Activated CD8-positive, alpha-beta T cell treated with anti-CD3 and anti-CD28 coated beads for 36 hours (primary cell): ENCODE measurements at regions not wholly inside any gene's neighbourhood (a gene's known extent, or its start where the extent isn't known, plus 50 kb on each side); places are given as distances from the start of the nearest gene placed in this dataset.

Experiments
- ATAC-seq: fragments of 200-7000 bp; cut with Tn5 transposase; one replicate; pipeline ENCODE4 v1.10.0; 2021; ENCODE audit warnings: mild to moderate bottlenecking, moderate library complexity
- CTCF ChIA-PET: fragments of 350-600 bp; sonication (Branson Sonifier 250); formaldehyde crosslinking; loops from one replicate; lab custom pipeline; 2021; ENCODE audit warnings: antibody characterized with exemption; lab: Charles Lee
- POLR2A ChIA-PET: fragments of 350-600 bp; sonication (Branson Sonifier 250); formaldehyde crosslinking; loops from one replicate; lab custom pipeline; 2021; ENCODE audit warnings: antibody characterized with exemption; lab: Charles Lee
- DNase-seq: peaks from one replicate; pipeline ENCODE4 v3.0.0-alpha.2; 2020
- H3K27ac Mint-ChIP-seq: one replicate; pipeline ENCODE4 v1.8.0; 2021; ENCODE audit warnings: mild to moderate bottlenecking, mixed read lengths
- H3K27me3 Mint-ChIP-seq: one replicate; pipeline ENCODE4 v1.8.0; 2021; ENCODE audit warnings: mixed read lengths
- H3K36me3 Mint-ChIP-seq: one replicate; pipeline ENCODE4 v1.8.0; 2021; ENCODE audit warnings: low read depth, mixed read lengths
- H3K4me1 Mint-ChIP-seq: one replicate; pipeline ENCODE4 v1.8.0; 2021; ENCODE audit warnings: low read depth, mixed read lengths
- H3K4me3 Mint-ChIP-seq: one replicate; pipeline ENCODE4 v1.8.0; 2021; ENCODE audit warnings: mild to moderate bottlenecking, moderate library complexity, mixed read lengths
- H3K9me3 Mint-ChIP-seq: one replicate; pipeline ENCODE4 v1.8.0; 2021; ENCODE audit warnings: mixed read lengths
- intact Hi-C: fragments of 100-400 bp; cut with micrococcal nuclease; formaldehyde crosslinking; loops from one replicate; pipeline ENCODE4 v1.10.0; 2022
- TF ChIP-seq, protein P1 (sequence below): fragments of 200-600 bp; IDR thresholded peaks from one replicate; pipeline ENCODE4 v1.8.0; 2022; ENCODE audit warnings: antibody characterized with exemption, mild to moderate bottlenecking

DNA sequence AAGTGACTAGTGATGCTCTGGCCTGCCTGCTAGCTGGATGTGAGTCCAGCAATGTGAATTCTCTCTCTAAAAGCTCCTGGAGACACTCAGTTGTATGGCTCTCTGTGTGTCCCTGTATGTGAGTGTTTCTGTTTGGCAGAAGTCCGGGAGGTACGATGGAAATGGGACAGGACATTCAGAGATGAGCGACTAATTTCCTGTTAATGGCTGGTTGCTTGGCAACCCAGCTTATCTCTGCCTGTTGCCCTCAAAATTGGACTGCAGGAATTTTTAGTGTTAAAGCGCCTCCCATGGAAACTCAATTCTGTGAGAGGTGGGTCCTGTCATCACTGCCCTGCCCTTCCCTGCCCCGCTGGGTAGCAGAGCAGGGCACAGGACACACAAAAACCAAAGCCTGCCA lies 136.8 kb upstream of the LRFN2 start:
- ChIA-PET POLR2A (no interaction called here), CTCF (no interaction called here)
- no peak for DNase-seq
- peaks cover 10% of the 10 kb centered on the region for H3K4me1 Mint-ChIP-seq
- no peak overlapping the region for H3K27ac Mint-ChIP-seq
- H3K27me3 Mint-ChIP-seq: no peaks in the 10 kb centered on the region
- intact Hi-C loops: no loop called here
- H3K9me3 Mint-ChIP-seq: no peaks in the 10 kb centered on the region
- H3K4me3 Mint-ChIP-seq: no peak overlapping the region
- TF ChIP-seq, protein P1, sequence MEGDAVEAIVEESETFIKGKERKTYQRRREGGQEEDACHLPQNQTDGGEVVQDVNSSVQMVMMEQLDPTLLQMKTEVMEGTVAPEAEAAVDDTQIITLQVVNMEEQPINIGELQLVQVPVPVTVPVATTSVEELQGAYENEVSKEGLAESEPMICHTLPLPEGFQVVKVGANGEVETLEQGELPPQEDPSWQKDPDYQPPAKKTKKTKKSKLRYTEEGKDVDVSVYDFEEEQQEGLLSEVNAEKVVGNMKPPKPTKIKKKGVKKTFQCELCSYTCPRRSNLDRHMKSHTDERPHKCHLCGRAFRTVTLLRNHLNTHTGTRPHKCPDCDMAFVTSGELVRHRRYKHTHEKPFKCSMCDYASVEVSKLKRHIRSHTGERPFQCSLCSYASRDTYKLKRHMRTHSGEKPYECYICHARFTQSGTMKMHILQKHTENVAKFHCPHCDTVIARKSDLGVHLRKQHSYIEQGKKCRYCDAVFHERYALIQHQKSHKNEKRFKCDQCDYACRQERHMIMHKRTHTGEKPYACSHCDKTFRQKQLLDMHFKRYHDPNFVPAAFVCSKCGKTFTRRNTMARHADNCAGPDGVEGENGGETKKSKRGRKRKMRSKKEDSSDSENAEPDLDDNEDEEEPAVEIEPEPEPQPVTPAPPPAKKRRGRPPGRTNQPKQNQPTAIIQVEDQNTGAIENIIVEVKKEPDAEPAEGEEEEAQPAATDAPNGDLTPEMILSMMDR: no peak
- no peak for ATAC-seq
- no peaks in the 10 kb centered on the region for H3K36me3 Mint-ChIP-seq

DNA sequence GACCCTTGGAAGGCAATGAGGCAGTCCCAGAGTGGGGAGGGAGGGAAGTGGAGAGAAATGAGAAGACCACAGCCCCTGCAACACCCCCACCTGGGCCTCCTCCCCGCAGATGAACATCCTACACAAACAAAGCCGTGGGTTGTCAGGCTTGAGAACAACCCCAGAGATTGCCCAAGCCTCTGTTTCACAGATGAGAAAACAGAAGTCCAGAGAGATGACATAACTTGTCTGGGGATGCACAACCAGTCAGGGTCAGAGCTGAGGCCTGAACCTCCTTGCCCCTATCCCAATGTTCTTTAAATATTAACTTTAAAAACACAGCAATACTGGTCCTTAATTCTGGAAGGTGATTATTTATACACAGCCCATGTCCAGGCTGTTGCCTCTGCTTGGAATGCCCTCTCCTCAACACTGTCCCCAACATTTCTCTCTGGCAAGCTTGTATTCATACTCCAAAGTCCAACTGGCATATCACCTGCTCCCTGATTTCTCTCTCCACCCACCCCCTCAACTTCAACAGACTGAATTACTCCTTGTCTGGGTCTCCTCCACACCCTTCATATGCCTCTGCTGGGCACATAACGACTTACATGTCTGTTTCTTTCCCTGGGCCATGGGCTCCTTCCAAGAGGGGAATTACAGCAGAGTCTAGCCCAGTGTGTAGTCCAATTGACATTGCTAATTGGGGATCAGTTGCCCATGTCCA lies 135.5 kb upstream of the LRFN2 start:
- DNase-seq (no peak), ATAC-seq (no peak)
- no peaks in the 10 kb centered on the region for H3K27me3 Mint-ChIP-seq
- H3K4me3 Mint-ChIP-seq: no peak overlapping the region
- CTCF ChIA-PET: no interaction called here
- H3K9me3 Mint-ChIP-seq: no peaks in the 10 kb centered on the region
- H3K4me1 Mint-ChIP-seq: peaks cover 10% of the 10 kb centered on the region
- H3K27ac Mint-ChIP-seq: no peak overlapping the region
- TF ChIP-seq, protein P1: no peak
- intact Hi-C loops: no loop called here
- POLR2A ChIA-PET: no interaction called here
- H3K36me3 Mint-ChIP-seq: no peaks in the 10 kb centered on the region

DNA sequence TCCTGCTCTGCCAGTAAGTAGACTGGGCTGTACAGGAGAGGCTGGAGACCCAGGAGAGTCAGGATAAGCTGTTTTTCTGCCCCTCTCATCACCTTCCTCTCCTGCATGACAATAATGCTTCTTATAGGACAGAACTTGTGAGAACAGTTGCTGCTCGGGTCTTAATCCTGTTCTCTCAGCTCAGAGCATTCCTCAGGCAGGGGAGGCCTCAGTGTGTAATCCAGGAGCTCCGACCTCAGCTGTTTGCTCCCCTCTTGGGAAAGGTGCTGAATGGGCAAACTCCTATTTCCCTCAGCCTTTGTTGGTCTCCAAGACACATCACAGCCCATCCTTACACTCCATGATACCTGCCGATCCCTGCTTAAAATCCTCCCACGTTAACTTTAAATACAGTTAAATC lies 134.9 kb upstream of the LRFN2 start:
- Mint-ChIP-seq H3K27me3 (no peaks in the 10 kb centered on the region), H3K4me3 (no peak overlapping the region), H3K36me3 (no peaks in the 10 kb centered on the region), H3K27ac (no peak overlapping the region), H3K4me1 (peaks cover 10% of the 10 kb centered on the region), H3K9me3 (no peaks in the 10 kb centered on the region)
- TF ChIP-seq, protein P1: no peak
- no peak for DNase-seq
- CTCF ChIA-PET: no interaction called here
- ATAC-seq: no peak
- intact Hi-C loops: no loop called here
- POLR2A ChIA-PET: no interaction called here

DNA sequence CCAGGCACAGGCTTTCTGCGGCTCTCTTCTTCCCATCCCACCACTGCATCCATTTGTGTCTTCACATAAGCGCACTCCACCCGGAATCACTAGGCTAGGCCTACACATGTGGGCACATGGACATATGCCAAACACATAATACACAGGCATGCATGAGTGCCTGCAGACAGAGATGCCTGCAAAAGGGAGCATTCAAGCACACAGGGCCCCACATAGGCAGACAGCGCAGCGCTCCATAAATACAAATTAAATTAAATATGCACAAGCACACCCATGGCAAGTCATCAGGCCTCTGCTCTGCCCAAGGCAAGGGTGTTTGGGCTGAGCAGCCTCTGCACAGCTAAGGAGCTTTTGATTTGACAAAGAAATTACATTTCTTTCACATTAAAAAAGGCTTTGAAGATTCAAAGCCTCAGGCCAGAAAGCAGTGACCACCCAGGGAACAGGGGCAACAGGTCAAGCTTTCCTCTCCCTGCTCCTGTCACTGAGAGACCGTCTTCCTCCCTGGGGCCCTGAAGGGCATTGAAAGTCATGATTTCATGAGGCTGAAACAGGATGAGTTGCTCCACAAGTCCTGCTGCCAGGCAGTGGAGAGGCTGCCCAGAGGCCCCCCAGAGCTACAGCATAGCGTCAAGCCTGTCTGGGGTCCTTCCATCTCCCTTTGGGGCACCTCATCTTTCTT lies 134.2 kb upstream of the LRFN2 start:
- Mint-ChIP-seq H3K27me3 (no peaks in the 10 kb centered on the region), H3K4me3 (no peak overlapping the region), H3K9me3 (no peaks in the 10 kb centered on the region), H3K27ac (no peak overlapping the region), H3K4me1 (peaks cover 10% of the 10 kb centered on the region), H3K36me3 (no peaks in the 10 kb centered on the region)
- ATAC-seq (no peak), DNase-seq (no peak)
- intact Hi-C loops: no loop called here
- TF ChIP-seq, protein P1: no peak
- POLR2A ChIA-PET: no interaction called here
- CTCF ChIA-PET: no interaction called here

DNA sequence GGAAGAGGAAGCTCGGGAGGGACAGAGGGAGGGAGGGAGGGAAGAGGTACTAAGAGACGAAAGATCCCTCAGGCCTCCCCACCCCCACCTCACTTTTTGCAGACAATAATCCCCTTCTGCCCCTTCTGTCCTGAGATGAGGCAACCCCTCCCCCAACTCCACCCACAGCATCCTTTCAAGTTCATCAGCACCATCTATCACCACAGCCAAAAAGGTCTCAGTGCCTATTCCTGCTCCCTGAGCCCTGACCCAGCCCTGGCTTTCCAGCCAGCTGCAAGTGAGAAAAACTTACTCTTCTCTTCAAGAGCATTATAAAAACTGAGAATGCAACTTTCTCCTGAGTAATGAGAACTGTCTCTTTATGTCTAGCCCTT lies 133.2 kb upstream of the LRFN2 start:
- ATAC-seq: no peak
- H3K36me3 Mint-ChIP-seq: no peaks in the 10 kb centered on the region
- no peak overlapping the region for H3K27ac Mint-ChIP-seq
- H3K27me3 Mint-ChIP-seq: peaks cover 4% of the 10 kb centered on the region
- CTCF ChIA-PET: no interaction called here
- peaks cover 10% of the 10 kb centered on the region for H3K4me1 Mint-ChIP-seq
- TF ChIP-seq, protein P1: no peak
- intact Hi-C loops: no loop called here
- POLR2A ChIA-PET: no interaction called here
- DNase-seq: no peak
- no peaks in the 10 kb centered on the region for H3K9me3 Mint-ChIP-seq
- H3K4me3 Mint-ChIP-seq: no peak overlapping the region
